Vagina (tissue), 2 donors: ENCODE measurements at regions not wholly inside any gene's neighbourhood (a gene's known extent, or its start where the extent isn't known, plus 50 kb on each side); places are given as distances from the start of the nearest gene placed in this dataset.
"Not testable (repeated sequence)": the region's sequence is repeated elsewhere in the genome, so short reads cannot be mapped to it uniquely, and the experiment has no call there.

Experiments used
- DNase-seq, 2 donors: peaks; one replicate each; pipeline ENCODE4 v3.0.0-alpha.2; 2017; ENCODE audit errors: extremely low spot score in 2 of 2
- H3K27ac ChIP-seq: fragments of 200-600 bp; sonication (generic); one replicate; pipeline ENCODE4 v1.5.1; 2019
- H3K27me3 ChIP-seq: fragments of 200-600 bp; sonication (generic); one replicate; pipeline ENCODE4 v1.5.1; 2019
- H3K36me3 ChIP-seq, 2 donors: fragments of 200-600 bp; sonication (generic); one replicate each; pipeline ENCODE4 v1.5.1; 2017 to 2019
- H3K4me1 ChIP-seq: fragments of 200-600 bp; sonication (generic); one replicate; pipeline ENCODE4 v1.5.1; 2019
- H3K4me3 ChIP-seq, 2 donors: fragments of 200-600 bp; sonication (generic); 1 replicate in 1 of 2; 2 replicates in 1 of 2; pipeline ENCODE4 v1.5.1; 2016 to 2019
- H3K9me3 ChIP-seq: fragments of 200-600 bp; sonication (generic); one replicate; pipeline ENCODE4 v1.5.1; 2019
- POLR2A ChIP-seq, 2 donors: fragments of 450-650 bp; IDR thresholded peaks; one replicate each; pipeline ENCODE4 v1.6.1; 2017; ENCODE audit warnings: antibody characterized with exemption in 2 of 2, mild to moderate bottlenecking in 2 of 2, moderate library complexity in 2 of 2
- POLR2AphosphoS5 ChIP-seq, 2 donors: sonication (generic); formaldehyde crosslinking; IDR thresholded peaks; one replicate each; pipeline ENCODE4 v1.9.0; 2017; ENCODE audit warnings: antibody characterized with exemption in 2 of 2, mild to moderate bottlenecking in 2 of 2, low read depth in 1 of 2; ENCODE audit not compliant: insufficient read depth in 1 of 2
- intact Hi-C: fragments of 100-400 bp; cut with DNase I; formaldehyde crosslinking; loops from one replicate; pipeline ENCODE4 v1.15.1; 2023
- TF ChIP-seq, protein P1 (sequence below), 3 experiments: fragments of 450-650 bp in 2 of 3; fragments of 200-600 bp in 1 of 3; sonication (generic) in 1 of 3; IDR thresholded peaks; one replicate each; pipeline ENCODE4 v1.5.1; 2017 to 2019; ENCODE audit warnings: antibody characterized with exemption in 3 of 3, mild to moderate bottlenecking in 2 of 3, moderate library complexity in 2 of 3

DNA sequence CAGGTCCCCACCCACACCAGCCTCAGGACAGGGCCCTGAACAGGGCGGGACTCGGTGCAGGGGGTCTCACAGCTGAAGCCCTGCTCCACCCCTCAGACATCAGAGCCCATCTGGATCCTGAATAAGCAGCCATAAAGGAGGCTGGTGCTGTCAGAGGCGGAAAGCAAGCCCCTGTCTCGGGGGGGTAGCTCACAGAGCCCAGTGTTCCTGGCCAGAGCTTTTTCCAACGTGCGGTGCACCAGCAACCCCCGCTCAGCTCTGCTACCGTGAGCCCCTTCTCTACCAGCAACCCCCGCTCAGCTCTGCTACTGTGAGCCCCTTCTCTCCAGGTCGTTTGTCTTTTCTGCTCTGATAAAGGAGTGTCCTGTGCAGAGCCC lies 136.5 kb upstream of the SFSWAP start:
- intact Hi-C loops = no loop called here
- no peak for DNase-seq
- Histone ChIP-seq H3K4me1 (no peaks in the 10 kb centered on the region), H3K27ac (no peak overlapping the region), H3K27me3 (no peaks in the 10 kb centered on the region), H3K4me3 (no peak overlapping the region), H3K9me3 (no peaks in the 10 kb centered on the region), H3K36me3 (no peaks in the 10 kb centered on the region)
- no peak for TF ChIP-seq POLR2A (IDR thresholded peaks at IDR 0.05)
- TF ChIP-seq, protein P1, sequence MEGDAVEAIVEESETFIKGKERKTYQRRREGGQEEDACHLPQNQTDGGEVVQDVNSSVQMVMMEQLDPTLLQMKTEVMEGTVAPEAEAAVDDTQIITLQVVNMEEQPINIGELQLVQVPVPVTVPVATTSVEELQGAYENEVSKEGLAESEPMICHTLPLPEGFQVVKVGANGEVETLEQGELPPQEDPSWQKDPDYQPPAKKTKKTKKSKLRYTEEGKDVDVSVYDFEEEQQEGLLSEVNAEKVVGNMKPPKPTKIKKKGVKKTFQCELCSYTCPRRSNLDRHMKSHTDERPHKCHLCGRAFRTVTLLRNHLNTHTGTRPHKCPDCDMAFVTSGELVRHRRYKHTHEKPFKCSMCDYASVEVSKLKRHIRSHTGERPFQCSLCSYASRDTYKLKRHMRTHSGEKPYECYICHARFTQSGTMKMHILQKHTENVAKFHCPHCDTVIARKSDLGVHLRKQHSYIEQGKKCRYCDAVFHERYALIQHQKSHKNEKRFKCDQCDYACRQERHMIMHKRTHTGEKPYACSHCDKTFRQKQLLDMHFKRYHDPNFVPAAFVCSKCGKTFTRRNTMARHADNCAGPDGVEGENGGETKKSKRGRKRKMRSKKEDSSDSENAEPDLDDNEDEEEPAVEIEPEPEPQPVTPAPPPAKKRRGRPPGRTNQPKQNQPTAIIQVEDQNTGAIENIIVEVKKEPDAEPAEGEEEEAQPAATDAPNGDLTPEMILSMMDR (IDR thresholded peaks at IDR 0.05) = no peak
- no peak for TF ChIP-seq POLR2AphosphoS5 (IDR thresholded peaks at IDR 0.05; ENCODE audit: insufficient read depth in 1 of 2, low read depth in 1 of 2)

DNA sequence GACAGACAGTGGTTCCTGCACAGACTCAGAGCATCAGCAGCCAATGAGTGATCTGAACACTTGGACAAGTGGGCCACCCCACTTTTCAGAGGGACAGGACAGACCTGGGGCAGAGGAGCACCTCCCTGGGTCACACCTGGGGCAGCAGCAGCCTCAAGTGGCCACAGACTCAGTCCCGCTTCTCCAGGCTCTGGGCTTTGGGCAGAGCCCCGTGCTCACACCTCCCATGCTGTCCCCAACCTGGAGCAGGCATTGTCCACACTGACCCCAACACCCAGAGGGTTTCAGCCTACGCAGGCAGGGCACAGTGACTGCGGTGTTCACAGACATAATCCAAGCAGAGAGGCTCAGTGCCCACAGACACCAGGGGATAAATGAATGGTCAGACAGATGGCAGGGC lies 135.5 kb upstream of the SFSWAP start:
- intact Hi-C loops = no loop called here
- Histone ChIP-seq H3K27ac (no peak overlapping the region), H3K4me1 (no peaks in the 10 kb centered on the region), H3K27me3 (no peaks in the 10 kb centered on the region), H3K36me3 (no peaks in the 10 kb centered on the region), H3K4me3 (no peak overlapping the region), H3K9me3 (no peaks in the 10 kb centered on the region)
- TF ChIP-seq, protein P1 (IDR thresholded peaks at IDR 0.05) = no peak
- no peak for TF ChIP-seq POLR2AphosphoS5 (IDR thresholded peaks at IDR 0.05; ENCODE audit: insufficient read depth in 1 of 2, low read depth in 1 of 2)
- TF ChIP-seq POLR2A (IDR thresholded peaks at IDR 0.05) = no peak
- no peak for DNase-seq

DNA sequence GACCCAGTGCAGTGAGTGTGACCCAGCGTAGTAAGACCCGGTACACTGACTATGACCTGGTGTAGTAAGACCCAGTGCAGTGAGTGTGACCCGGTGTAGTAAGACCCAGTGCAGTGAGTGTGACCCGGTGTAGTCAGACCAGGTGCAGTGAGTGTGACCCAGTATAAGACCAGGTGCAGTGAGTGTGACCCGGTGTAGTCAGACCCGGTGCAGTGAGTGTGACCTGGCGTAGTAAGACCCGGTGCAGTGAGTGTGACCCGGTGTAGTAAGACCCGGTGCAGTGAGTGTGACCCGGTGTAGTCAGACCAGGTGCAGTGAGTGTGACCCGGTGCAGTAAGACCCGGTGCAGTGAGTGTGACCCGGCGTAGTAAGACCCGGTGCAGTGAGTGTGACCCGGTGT lies 134.2 kb upstream of the SFSWAP start:
- intact Hi-C loops, H3K4me1 ChIP-seq, H3K27ac ChIP-seq, H3K27me3 ChIP-seq, H3K9me3 ChIP-seq, H3K4me3 ChIP-seq, H3K36me3 ChIP-seq, DNase-seq: not testable (repeated sequence)

DNA sequence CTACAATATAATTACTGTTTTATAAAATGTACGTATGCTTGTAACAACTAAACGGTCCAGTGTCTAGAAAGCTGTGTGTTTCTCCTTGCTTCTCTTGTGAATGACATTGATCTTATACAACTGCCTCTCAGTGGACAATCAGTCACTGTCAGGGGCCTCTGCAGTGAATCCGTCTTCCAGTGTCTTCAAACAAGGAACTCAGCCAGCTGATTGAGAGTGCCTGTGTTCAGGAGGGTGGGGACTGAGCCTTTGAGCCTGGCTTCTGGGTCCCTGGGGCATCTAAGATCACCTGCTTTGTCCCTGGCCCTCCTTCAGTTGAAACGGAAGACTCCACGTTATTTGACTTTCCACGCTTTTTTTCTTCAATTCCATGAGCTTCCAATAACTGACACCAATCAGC lies 133.1 kb upstream of the SFSWAP start:
- intact Hi-C loops = no loop called here
- DNase-seq = no peak
- no peaks in the 10 kb centered on the region for H3K27me3 ChIP-seq
- H3K4me1 ChIP-seq = no peaks in the 10 kb centered on the region
- TF ChIP-seq POLR2AphosphoS5 (IDR thresholded peaks at IDR 0.05; ENCODE audit: insufficient read depth in 1 of 2, low read depth in 1 of 2) = no peak
- no peak for TF ChIP-seq POLR2A (IDR thresholded peaks at IDR 0.05)
- TF ChIP-seq, protein P1 (IDR thresholded peaks at IDR 0.05) = no peak
- no peak overlapping the region for H3K4me3 ChIP-seq
- H3K9me3 ChIP-seq = no peaks in the 10 kb centered on the region
- no peaks in the 10 kb centered on the region for H3K36me3 ChIP-seq
- H3K27ac ChIP-seq = no peak overlapping the region

DNA sequence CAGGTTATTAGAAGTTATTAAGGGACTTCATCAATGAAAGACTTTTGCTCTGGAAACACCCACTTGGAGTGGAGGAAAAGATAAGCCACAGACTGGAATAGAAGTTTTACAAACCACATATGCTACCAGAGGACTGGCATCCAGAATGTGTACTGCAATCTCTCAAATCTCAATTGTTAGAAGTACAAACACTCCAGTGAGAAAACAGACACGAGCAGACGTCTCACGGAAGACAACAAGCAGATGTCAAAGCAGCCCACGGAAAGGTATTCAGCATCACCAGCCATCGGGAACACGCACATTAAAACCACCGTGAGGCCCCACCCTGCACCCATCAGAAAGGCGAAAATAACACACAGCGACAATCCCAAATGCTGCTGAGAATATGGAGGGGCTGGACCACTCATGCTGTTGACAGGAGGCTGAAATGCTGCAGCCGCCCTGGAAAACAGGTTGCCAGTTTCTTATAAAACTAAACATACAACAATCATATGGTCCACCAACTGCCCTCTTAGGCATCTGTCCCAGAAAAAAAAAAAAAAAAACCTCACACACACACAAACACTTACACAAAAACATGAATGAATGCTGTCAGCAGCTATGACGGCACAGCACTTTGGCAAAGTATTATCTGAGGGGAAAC lies 131.9 kb upstream of the SFSWAP start:
- H3K27me3 ChIP-seq = no peaks in the 10 kb centered on the region

More for the DNA sequence above, 131.9 kb upstream of the SFSWAP start:
- DNase-seq = no peak
- no peak overlapping the region for H3K27ac ChIP-seq
- H3K36me3 ChIP-seq = no peaks in the 10 kb centered on the region
- intact Hi-C loops = no loop called here
- H3K4me1 ChIP-seq = no peaks in the 10 kb centered on the region
- H3K9me3 ChIP-seq = no peaks in the 10 kb centered on the region
- no peak for TF ChIP-seq POLR2AphosphoS5 (IDR thresholded peaks at IDR 0.05; ENCODE audit: insufficient read depth in 1 of 2, low read depth in 1 of 2)
- TF ChIP-seq, protein P1 (IDR thresholded peaks at IDR 0.05) = no peak
- TF ChIP-seq POLR2A (IDR thresholded peaks at IDR 0.05) = no peak
- H3K4me3 ChIP-seq = no peak overlapping the region
